NCI-H2196 (cell line): ENCODE measurements at regions not wholly inside any gene's neighbourhood (a gene's known extent, or its start where the extent isn't known, plus 50 kb on each side); places are given as distances from the start of the nearest gene placed in this dataset.
"Not testable (repeated sequence)": the region's sequence is repeated elsewhere in the genome, so short reads cannot be mapped to it uniquely, and the experiment has no call there.

Experiments
- DNase-seq: peaks from one replicate; lab custom pipeline; 2025; ENCODE audit not compliant: unreplicated experiment; lab: John Stamatoyannopoulos, UW

GRCh38 chr9:129439242-129439641 lies 181.7 kb downstream of the C9orf50 start:
- DNase-seq: no peak

GRCh38 chr9:129437626-129438323 lies 183.1 kb downstream of the C9orf50 start:
- DNase-seq: no peak

- peak; percentile 25 for DNase-seq
Observed at GRCh38 chr9:129436751-129437625, 183.9 kb downstream of the C9orf50 start.

- DNase-seq: no peak
Observed at GRCh38 chr9:129435988-129436717, 184.7 kb downstream of the C9orf50 start.

- no peak for DNase-seq
Observed at GRCh38 chr9:129435291-129435690, 185.6 kb downstream of the C9orf50 start.

GRCh38 chr9:129434187-129434586 lies 186.7 kb downstream of the C9orf50 start:
- no peak for DNase-seq

- DNase-seq: no peak
Observed at GRCh38 chr9:129432297-129433154, 188.4 kb downstream of the C9orf50 start.

GRCh38 chr9:129430940-129431643 lies 189.8 kb downstream of the C9orf50 start:
- no peak for DNase-seq

- DNase-seq: no peak
Observed at GRCh38 chr9:129428864-129429577, 191.9 kb downstream of the C9orf50 start.

- no peak for DNase-seq
Observed at GRCh38 chr9:129427149-129427548, 193.8 kb downstream of the C9orf50 start.

- not testable (repeated sequence) for DNase-seq
Observed at GRCh38 chr9:129423755-129424154, 197.1 kb downstream of the C9orf50 start.

- no peak for DNase-seq
Observed at GRCh38 chr9:129423216-129423615, 197.7 kb downstream of the C9orf50 start.

GRCh38 chr9:129422843-129423192 lies 198.1 kb downstream of the C9orf50 start:
- no peak for DNase-seq

GRCh38 chr9:129422032-129422842 lies 198.7 kb downstream of the C9orf50 start:
- DNase-seq: no peak

- DNase-seq: no peak
Observed at GRCh38 chr9:129421371-129421770, 199.5 kb downstream of the C9orf50 start.

- no peak for DNase-seq
Observed at GRCh38 chr9:129420721-129421120, 200.2 kb downstream of the C9orf50 start.

GRCh38 chr9:129419382-129419899 lies 201.5 kb downstream of the C9orf50 start:
- no peak for DNase-seq

- DNase-seq: no peak
Observed at GRCh38 chr9:129418451-129418850, 202.4 kb downstream of the C9orf50 start.
